Stromal cell of bone marrow (primary cell): ENCODE measurements at regions not wholly inside any gene's neighbourhood (a gene's known extent, or its start where the extent isn't known, plus 50 kb on each side); places are given as distances from the start of the nearest gene placed in this dataset.

Experiments
- DNase-seq: peaks from one replicate; pipeline ENCODE4 v3.0.0-alpha.2; 2012; ENCODE audit warnings: low read depth

GRCh38 chr1:165025805-165026204 is 330.7 kb downstream of the LMX1A start:
- no peak for DNase-seq

DNA sequence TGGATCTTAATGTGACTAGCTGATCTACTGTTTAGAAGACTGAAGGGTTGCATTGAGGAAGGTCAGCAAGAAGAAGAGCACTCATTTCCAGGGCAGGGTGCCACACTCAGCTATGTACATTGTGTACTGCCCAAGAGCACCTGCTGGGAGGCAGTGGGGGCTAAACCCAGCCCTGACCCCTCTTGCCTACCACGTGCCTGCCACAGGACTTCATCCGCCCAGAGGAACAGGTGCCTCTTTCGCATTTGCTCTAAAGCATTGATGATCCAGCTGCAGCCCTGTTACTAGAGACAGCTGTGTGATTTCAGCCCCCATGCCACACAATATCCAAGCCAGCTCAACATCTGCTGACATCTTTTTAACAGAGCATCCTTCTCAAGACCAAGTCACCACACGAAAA is 341.8 kb downstream of the LMX1A start:
- no peak for DNase-seq

GRCh38 chr1:165011991-165012531 is 344.5 kb downstream of the LMX1A start:
- no peak for DNase-seq

GRCh38 chr1:165011186-165011585 is 345.3 kb downstream of the LMX1A start:
- no peak for DNase-seq

GRCh38 chr1:165010418-165011070 is 346.0 kb downstream of the LMX1A start:
- no peak for DNase-seq

GRCh38 chr1:165006831-165007230 is 349.7 kb downstream of the LMX1A start:
- no peak for DNase-seq

DNA sequence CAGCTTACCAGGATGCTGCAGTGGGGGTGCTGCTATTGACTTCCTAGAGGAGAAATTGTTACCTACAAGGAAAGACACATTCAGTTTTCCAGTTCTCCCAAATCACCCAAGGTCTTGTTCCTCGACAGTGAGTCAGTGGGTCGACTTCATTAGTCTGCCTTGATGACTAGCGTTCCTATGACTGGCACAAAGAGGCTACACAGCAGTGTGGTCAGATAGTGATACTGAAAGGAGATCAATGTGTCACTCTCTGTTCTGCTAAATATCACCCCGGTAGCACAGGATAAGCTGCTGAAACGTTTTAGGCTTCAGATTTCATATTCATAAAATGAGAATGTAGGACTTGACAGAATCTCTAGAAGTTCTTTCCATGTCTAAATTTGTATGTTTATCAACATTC is 357.4 kb downstream of the LMX1A start:
- DNase-seq, result no peak

DNA sequence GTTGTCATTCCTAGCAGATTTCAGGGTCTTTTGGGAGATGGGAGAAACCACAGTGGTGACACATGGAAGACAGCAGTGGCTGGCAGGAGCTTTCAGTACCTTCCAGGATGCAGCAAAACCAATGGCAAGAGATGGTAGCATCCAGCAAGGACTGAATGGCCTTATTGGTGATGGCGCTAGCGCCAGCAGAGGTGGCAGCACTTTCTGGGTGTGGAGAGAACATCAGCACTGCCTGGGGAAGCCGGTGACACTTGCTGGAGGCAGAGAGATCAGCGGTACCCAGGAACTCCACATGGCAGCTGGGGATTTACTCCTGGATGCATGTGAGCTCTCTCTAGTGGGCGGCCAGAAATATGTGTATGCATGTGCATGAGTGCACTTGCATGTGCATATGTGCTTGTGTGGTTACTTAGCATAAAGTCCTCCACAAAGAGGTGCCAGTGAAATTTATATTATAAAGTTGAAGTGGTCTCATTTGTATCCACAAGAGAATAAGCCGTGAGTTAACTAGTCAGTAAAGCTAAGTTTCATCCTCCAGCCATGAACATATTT is 364.7 kb downstream of the LMX1A start:
- DNase-seq, result no peak

GRCh38 chr1:164983023-164983650 is 373.4 kb downstream of the LMX1A start:
- DNase-seq, result no peak

- no peak for DNase-seq
Measured at GRCh38 chr1:164982545-164982944, 374.0 kb downstream of the LMX1A start.

DNA sequence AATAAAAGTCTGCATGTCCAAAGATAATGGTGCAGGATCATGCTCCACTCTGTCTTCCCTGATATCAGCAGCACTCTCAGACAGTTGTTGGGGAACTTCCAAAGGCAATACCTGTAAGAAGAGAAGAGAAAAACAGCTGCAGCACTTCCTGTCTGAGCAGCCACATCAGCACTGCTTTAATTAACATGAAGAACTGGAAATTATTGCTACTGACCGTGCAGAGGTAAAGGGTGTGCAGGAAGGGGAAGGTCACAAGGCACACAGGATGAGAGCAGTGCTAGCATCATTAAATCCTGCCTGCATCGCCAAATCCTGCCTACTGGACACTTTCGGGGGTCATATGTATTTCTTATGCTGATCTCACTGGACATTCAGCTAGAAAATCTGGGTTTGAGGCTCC is 379.0 kb downstream of the LMX1A start:
- DNase-seq, result no peak

GRCh38 chr1:164971921-164972415 is 384.5 kb downstream of the LMX1A start:
- DNase-seq, result no peak

- DNase-seq, result no peak
Measured at GRCh38 chr1:164971391-164971790, 385.1 kb downstream of the LMX1A start.

DNA sequence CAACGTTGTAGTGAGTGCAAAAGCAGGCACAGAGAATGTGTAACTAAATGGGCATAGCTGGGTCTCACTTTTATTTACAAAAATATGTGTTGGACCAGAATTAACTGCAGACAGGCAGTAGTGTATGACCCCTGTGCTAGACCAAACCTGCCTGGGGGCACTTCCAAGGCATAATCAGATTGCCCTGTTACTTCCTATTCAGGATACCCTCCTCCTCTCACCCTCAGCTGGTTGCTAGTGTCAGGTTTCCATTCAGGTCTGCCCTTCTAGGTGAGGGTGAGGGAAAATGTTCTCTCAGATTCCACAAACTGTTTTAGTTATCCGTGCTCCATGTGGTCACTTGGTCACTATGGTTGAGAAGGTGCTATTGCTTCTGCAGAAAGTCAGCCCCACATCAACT is 387.3 kb downstream of the LMX1A start:
- DNase-seq, result no peak

GRCh38 chr1:164967300-164967699 is 389.2 kb downstream of the LMX1A start:
- no peak for DNase-seq

DNA sequence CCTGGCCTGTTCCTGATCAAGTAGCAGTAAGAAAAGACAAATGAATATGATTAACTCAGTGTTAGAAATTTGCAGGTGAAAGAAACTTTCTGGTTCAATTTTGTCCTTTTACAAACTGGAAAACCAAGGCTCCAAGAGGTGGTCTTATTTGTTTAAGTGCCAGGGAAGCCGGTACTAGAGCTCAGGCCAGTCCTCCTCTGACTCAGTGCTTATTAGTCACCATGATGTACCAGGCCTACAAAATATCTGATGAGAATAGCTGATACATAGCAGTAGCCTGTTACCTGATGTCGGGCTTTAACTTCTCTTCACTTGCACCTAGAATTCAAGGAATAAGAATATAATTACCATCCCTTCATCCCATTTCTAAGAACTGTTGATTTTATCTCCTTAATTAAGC is 394.8 kb downstream of the LMX1A start:
- no peak for DNase-seq

GRCh38 chr1:164958982-164959768 is 397.3 kb downstream of the LMX1A start:
- DNase-seq, result no peak

GRCh38 chr1:164953815-164954214 is 394.8 kb downstream of the PBX1 start:
- DNase-seq, result no peak

GRCh38 chr1:164953098-164953497 is 394.1 kb downstream of the PBX1 start:
- DNase-seq, result no peak

GRCh38 chr1:164951508-164951907 is 392.5 kb downstream of the PBX1 start:
- DNase-seq, result no peak

GRCh38 chr1:164950541-164950986 is 391.6 kb downstream of the PBX1 start:
- no peak for DNase-seq

DNA sequence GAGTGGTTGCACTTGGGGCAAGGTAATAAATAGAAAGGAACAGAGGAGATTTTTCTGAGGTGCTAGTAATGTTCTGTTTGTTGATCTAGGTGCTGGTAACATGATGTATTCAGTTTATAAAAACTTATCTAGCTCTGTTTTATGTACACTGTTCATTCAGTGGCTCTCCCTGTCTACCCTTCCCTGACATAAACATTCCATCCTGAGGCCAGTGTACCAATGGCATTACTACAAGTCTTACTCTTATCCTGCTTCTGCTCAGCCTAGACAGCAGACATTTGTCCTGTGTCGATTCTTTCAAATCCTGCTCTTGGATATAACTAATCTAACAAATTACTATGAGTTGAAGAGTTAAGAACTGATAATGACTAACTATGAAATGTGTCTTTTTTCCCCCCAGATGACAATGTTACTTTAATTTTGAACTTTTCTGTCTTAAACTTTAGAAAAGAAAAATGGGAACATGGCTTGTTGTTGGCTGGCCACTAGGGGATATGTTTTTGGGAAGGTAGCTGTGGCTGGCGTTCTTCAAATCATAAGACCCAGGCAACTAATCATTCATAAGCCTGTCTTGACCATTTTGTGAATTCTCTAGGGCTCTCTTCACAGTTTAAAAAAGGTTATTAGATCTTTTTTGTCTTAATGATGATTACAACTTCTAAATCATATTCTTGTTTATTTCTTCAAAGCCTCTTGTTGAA is 390.9 kb downstream of the PBX1 start:
- DNase-seq, result no peak
